Mononuclear cell (primary cell): ENCODE measurements at regions not wholly inside any gene's neighbourhood (a gene's known extent, or its start where the extent isn't known, plus 50 kb on each side); places are given as distances from the start of the nearest gene placed in this dataset.

ENCODE experiments used
- H3K27me3 ChIP-seq: 2 replicates; pipeline ENCODE4 v1.6.0; 2011; ENCODE audit warnings: low read length, control low read depth; ENCODE audit not compliant: insufficient read depth
- H3K4me1 ChIP-seq: 2 replicates; pipeline ENCODE4 v1.5.1; 2011; ENCODE audit warnings: mild to moderate bottlenecking, low read length, control low read depth; ENCODE audit not compliant: insufficient read depth
- H3K4me3 ChIP-seq: 2 replicates; pipeline ENCODE4 v1.5.1; 2011; ENCODE audit warnings: mild to moderate bottlenecking, low read length, moderate library complexity
- H3K9me3 ChIP-seq: 2 replicates; pipeline ENCODE4 v1.5.1; 2011; ENCODE audit warnings: low read depth, mild to moderate bottlenecking, control low read depth, low read length

GRCh38 chr6:44670146-44670545, 282.6 kb downstream of the CDC5L start:
- Histone ChIP-seq H3K27me3 (no peaks in the 10 kb centered on the region), H3K9me3 (no peaks in the 10 kb centered on the region), H3K4me3 (no peak overlapping the region), H3K4me1 (no peaks in the 10 kb centered on the region)

- Histone ChIP-seq H3K4me3 (no peak overlapping the region), H3K27me3 (no peaks in the 10 kb centered on the region), H3K4me1 (no peaks in the 10 kb centered on the region), H3K9me3 (no peaks in the 10 kb centered on the region)
These were observed 283.8 kb downstream of the CDC5L start for GRCh38 chr6:44671333-44671732.

GRCh38 chr6:44672086-44672485, 284.6 kb downstream of the CDC5L start:
- no peaks in the 10 kb centered on the region for H3K4me1 ChIP-seq

GRCh38 chr6:44672841-44673240, 285.3 kb downstream of the CDC5L start:
- Histone ChIP-seq H3K4me1 (no peaks in the 10 kb centered on the region), H3K4me3 (no peak overlapping the region), H3K9me3 (no peaks in the 10 kb centered on the region), H3K27me3 (no peaks in the 10 kb centered on the region)

More at GRCh38 chr6:44672086-44672485, 284.6 kb downstream of the CDC5L start:
- Histone ChIP-seq H3K9me3 (no peaks in the 10 kb centered on the region), H3K27me3 (no peaks in the 10 kb centered on the region), H3K4me3 (no peak overlapping the region)

GRCh38 chr6:44674226-44675155, 287.0 kb downstream of the CDC5L start:
- no peaks in the 10 kb centered on the region for H3K27me3 ChIP-seq
- H3K4me3 ChIP-seq = no peak overlapping the region
- H3K4me1 ChIP-seq = no peaks in the 10 kb centered on the region
- H3K9me3 ChIP-seq = no peaks in the 10 kb centered on the region

- H3K4me1 ChIP-seq = no peaks in the 10 kb centered on the region
- H3K27me3 ChIP-seq = no peaks in the 10 kb centered on the region
- H3K9me3 ChIP-seq = no peaks in the 10 kb centered on the region
- H3K4me3 ChIP-seq = no peak overlapping the region
These were observed 287.9 kb downstream of the CDC5L start for GRCh38 chr6:44675449-44675848.

GRCh38 chr6:44676246-44676790, 288.8 kb downstream of the CDC5L start:
- Histone ChIP-seq H3K4me3 (no peak overlapping the region), H3K9me3 (no peaks in the 10 kb centered on the region), H3K27me3 (no peaks in the 10 kb centered on the region), H3K4me1 (no peaks in the 10 kb centered on the region)

GRCh38 chr6:44676826-44677433, 289.4 kb downstream of the CDC5L start:
- no peak overlapping the region for H3K4me3 ChIP-seq
- H3K9me3 ChIP-seq = no peaks in the 10 kb centered on the region
- H3K27me3 ChIP-seq = no peaks in the 10 kb centered on the region
- no peaks in the 10 kb centered on the region for H3K4me1 ChIP-seq

GRCh38 chr6:44678252-44678935, 290.9 kb downstream of the CDC5L start:
- no peaks in the 10 kb centered on the region for H3K9me3 ChIP-seq
- H3K4me3 ChIP-seq = no peak overlapping the region
- H3K4me1 ChIP-seq = no peaks in the 10 kb centered on the region
- H3K27me3 ChIP-seq = no peaks in the 10 kb centered on the region

GRCh38 chr6:44679438-44680201, 292.1 kb downstream of the CDC5L start:
- Histone ChIP-seq H3K4me1 (no peaks in the 10 kb centered on the region), H3K4me3 (no peak overlapping the region), H3K9me3 (no peaks in the 10 kb centered on the region), H3K27me3 (no peaks in the 10 kb centered on the region)

GRCh38 chr6:44680202-44680720, 292.8 kb downstream of the CDC5L start:
- H3K4me3 ChIP-seq = no peak overlapping the region
- H3K27me3 ChIP-seq = no peaks in the 10 kb centered on the region
- H3K4me1 ChIP-seq = no peaks in the 10 kb centered on the region
- no peaks in the 10 kb centered on the region for H3K9me3 ChIP-seq

- no peaks in the 10 kb centered on the region for H3K27me3 ChIP-seq
- no peaks in the 10 kb centered on the region for H3K9me3 ChIP-seq
- H3K4me1 ChIP-seq = no peaks in the 10 kb centered on the region
- H3K4me3 ChIP-seq = no peak overlapping the region
These were observed 294.3 kb downstream of the CDC5L start for GRCh38 chr6:44681761-44682160.

GRCh38 chr6:44682280-44682679, 294.8 kb downstream of the CDC5L start:
- Histone ChIP-seq H3K4me1 (no peaks in the 10 kb centered on the region), H3K27me3 (no peaks in the 10 kb centered on the region), H3K4me3 (no peak overlapping the region), H3K9me3 (no peaks in the 10 kb centered on the region)

- Histone ChIP-seq H3K9me3 (no peaks in the 10 kb centered on the region), H3K4me3 (no peak overlapping the region), H3K27me3 (no peaks in the 10 kb centered on the region), H3K4me1 (no peaks in the 10 kb centered on the region)
These were observed 295.7 kb downstream of the CDC5L start for GRCh38 chr6:44682987-44683779.
